Kidney epithelial cell (primary cell): ENCODE measurements at regions not wholly inside any gene's neighbourhood (a gene's known extent, or its start where the extent isn't known, plus 50 kb on each side); places are given as distances from the start of the nearest gene placed in this dataset.

Source experiments
- DNase-seq: peaks from one replicate; pipeline ENCODE4 v3.0.0-alpha.2; 2010; ENCODE audit warnings: low read depth
- H3K27me3 ChIP-seq: 2 replicates; pipeline ENCODE4 v1.6.0; 2011; ENCODE audit warnings: low read length; ENCODE audit not compliant: control insufficient read depth, insufficient read depth
- H3K36me3 ChIP-seq: 2 replicates; pipeline ENCODE4 v1.5.1; 2011; ENCODE audit warnings: low read length; ENCODE audit not compliant: control insufficient read depth, insufficient read depth
- H3K4me3 ChIP-seq: 2 replicates; pipeline ENCODE4 v1.5.1; 2011; ENCODE audit warnings: low read depth, mild to moderate bottlenecking, control low read depth, low read length
- TF ChIP-seq, protein P1 (sequence below): IDR thresholded peaks from 2 replicates; pipeline ENCODE4 v1.5.1; 2011; ENCODE audit warnings: mild to moderate bottlenecking, moderate library complexity, low read length, control low read depth, inconsistent platforms; ENCODE audit not compliant: insufficient read depth, poor library complexity, severe bottlenecking

DNA sequence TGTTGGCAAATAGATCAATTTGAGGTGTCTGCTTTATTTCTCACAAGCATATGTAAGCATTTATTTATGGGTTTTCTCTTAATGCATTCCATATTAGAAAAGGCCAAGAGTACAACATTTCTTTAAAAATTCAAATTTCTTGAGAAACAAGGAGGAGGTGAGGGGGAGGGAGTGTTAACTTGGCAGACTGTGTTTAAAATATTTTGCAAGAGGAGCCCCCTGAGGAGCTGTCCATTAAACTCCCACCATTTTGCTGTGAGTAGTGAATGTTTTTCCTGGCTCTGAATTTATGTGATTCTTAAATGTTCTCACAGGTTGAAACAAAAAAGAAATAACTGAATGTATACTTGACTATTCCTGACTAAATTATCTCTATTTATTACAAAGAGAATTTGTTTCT lies 363.8 kb downstream of the PTPRC start:
- TF ChIP-seq, protein P1, sequence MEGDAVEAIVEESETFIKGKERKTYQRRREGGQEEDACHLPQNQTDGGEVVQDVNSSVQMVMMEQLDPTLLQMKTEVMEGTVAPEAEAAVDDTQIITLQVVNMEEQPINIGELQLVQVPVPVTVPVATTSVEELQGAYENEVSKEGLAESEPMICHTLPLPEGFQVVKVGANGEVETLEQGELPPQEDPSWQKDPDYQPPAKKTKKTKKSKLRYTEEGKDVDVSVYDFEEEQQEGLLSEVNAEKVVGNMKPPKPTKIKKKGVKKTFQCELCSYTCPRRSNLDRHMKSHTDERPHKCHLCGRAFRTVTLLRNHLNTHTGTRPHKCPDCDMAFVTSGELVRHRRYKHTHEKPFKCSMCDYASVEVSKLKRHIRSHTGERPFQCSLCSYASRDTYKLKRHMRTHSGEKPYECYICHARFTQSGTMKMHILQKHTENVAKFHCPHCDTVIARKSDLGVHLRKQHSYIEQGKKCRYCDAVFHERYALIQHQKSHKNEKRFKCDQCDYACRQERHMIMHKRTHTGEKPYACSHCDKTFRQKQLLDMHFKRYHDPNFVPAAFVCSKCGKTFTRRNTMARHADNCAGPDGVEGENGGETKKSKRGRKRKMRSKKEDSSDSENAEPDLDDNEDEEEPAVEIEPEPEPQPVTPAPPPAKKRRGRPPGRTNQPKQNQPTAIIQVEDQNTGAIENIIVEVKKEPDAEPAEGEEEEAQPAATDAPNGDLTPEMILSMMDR, result no peak
- no peaks in the 10 kb centered on the region for H3K36me3 ChIP-seq
- no peaks in the 10 kb centered on the region for H3K27me3 ChIP-seq
- no peak overlapping the region for H3K4me3 ChIP-seq
- DNase-seq, result no peak

- TF ChIP-seq, protein P1, result no peak
- H3K36me3 ChIP-seq, result no peaks in the 10 kb centered on the region
These were observed 368.6 kb downstream of the PTPRC start for GRCh38 chr1:199007423-199007822.

GRCh38 chr1:199009447-199009846 lies 370.6 kb downstream of the PTPRC start:
- TF ChIP-seq, protein P1, result no peak
- Histone ChIP-seq H3K4me3 (no peak overlapping the region), H3K36me3 (no peaks in the 10 kb centered on the region), H3K27me3 (no peaks in the 10 kb centered on the region)
- no peak for DNase-seq

More at GRCh38 chr1:199007423-199007822, 368.6 kb downstream of the PTPRC start:
- DNase-seq, result no peak
- no peak overlapping the region for H3K4me3 ChIP-seq
- no peaks in the 10 kb centered on the region for H3K27me3 ChIP-seq

GRCh38 chr1:199010492-199010891 lies 371.7 kb downstream of the PTPRC start:
- no peak for DNase-seq
- Histone ChIP-seq H3K4me3 (no peak overlapping the region), H3K27me3 (no peaks in the 10 kb centered on the region), H3K36me3 (no peaks in the 10 kb centered on the region)
- TF ChIP-seq, protein P1, result no peak

DNA sequence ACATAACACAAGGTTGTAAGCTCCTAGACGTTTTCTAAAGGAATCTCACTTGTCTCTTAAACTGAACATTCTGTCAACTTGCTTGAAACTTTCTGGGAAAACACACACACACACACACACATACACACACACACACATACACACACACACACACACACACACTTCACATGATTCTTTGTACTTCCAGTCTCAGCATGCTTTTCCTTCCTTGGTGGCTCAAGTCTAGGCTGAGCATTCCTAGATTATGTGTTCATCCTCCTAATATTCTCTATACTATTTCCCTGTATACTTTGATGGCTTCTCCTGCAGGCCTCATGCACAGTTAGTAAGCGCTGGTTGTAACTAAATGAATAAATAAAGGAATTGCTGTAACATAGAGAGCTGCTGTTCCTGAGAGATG lies 372.1 kb downstream of the PTPRC start:
- H3K36me3 ChIP-seq, result no peaks in the 10 kb centered on the region
- H3K27me3 ChIP-seq, result no peaks in the 10 kb centered on the region
- DNase-seq, result no peak
- no peak overlapping the region for H3K4me3 ChIP-seq
- TF ChIP-seq, protein P1, result no peak

GRCh38 chr1:199015799-199016198 lies 377.0 kb downstream of the PTPRC start:
- Histone ChIP-seq H3K27me3 (no peaks in the 10 kb centered on the region), H3K4me3 (no peak overlapping the region), H3K36me3 (no peaks in the 10 kb centered on the region)
- TF ChIP-seq, protein P1, result no peak
- no peak for DNase-seq
